ENCODE measurements at regions not wholly inside any gene's neighbourhood (a gene's known extent, or its start where the extent isn't known, plus 50 kb on each side); places are given as distances from the start of the nearest gene placed in this dataset.

DNA sequence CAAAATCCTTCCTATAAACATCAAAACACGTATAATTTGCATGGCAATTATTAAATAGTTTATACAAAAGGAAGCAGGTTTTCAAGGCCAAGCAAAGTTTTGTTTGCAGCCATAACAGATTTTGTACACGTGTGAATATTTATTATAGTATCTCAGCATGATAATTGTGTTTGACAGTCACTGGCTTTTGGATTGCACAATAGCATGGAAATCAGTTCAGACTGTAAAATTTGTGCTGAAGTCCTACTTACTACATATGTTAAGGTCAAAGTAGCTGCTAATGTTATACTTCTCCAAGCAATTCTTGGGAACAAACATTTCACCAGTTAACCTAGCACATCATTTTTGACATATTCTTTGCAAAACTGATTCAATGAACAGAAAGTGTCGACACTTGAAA, 287.6 kb upstream of the POM121L12 start:
- TF ChIP-seq, protein P1, sequence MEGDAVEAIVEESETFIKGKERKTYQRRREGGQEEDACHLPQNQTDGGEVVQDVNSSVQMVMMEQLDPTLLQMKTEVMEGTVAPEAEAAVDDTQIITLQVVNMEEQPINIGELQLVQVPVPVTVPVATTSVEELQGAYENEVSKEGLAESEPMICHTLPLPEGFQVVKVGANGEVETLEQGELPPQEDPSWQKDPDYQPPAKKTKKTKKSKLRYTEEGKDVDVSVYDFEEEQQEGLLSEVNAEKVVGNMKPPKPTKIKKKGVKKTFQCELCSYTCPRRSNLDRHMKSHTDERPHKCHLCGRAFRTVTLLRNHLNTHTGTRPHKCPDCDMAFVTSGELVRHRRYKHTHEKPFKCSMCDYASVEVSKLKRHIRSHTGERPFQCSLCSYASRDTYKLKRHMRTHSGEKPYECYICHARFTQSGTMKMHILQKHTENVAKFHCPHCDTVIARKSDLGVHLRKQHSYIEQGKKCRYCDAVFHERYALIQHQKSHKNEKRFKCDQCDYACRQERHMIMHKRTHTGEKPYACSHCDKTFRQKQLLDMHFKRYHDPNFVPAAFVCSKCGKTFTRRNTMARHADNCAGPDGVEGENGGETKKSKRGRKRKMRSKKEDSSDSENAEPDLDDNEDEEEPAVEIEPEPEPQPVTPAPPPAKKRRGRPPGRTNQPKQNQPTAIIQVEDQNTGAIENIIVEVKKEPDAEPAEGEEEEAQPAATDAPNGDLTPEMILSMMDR (IDR thresholded peaks at IDR 0.05) = no peak
- no peak for TF ChIP-seq POLR2A (IDR thresholded peaks at IDR 0.05; ENCODE audit: low read depth)
- TF ChIP-seq POLR2AphosphoS5 (IDR thresholded peaks at IDR 0.05) = no peak
- TF ChIP-seq EP300 (IDR thresholded peaks at IDR 0.05) = no peak
